ENCODE measurements at regions not wholly inside any gene's neighbourhood (a gene's known extent, or its start where the extent isn't known, plus 50 kb on each side); places are given as distances from the start of the nearest gene placed in this dataset.

DNA sequence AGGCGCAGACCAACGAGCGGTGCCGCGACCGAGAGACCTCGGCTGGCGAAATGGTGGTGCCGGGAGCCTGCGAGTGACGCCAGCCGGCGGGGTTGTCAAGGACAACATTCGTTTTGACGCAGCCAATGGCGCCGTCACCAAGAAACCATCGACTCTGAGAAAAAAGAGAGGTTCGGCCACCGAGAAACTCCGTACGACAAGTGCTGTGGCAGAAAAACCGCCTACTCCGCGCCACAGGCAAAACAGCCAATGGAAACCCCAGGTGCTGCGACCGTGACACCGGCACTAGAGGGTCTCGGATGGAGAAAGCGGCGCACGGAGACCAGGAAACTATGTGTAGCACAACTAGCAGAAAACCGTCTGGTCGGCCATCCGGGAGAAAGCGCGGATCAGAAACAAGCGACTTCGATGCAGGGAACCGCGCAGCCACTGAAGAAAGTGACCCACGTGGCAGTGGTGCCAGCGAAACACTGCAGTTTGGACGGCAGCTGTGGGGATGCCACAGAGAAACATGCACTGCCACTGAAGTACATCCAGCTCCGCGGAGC is 88.8 kb downstream of the ANXA2R start:
- FAIRE-seq (no peak), ATAC-seq (no peak), DNase-seq (ENCODE audit: extremely low read depth in 1 of 4, low spot score in 3 of 4) (no peak)
- Histone ChIP-seq H3K9me3 (replicated peaks; ENCODE audit: control insufficient read depth, insufficient read depth, low read depth, low read length) (peaks cover 16% of the 10 kb centered on the region; the same call in 1 of the 2 replicates), H3K9ac (ENCODE audit: insufficient read depth in 1 of 2, low read depth in 2 of 2, low read length in 2 of 2) (no peak overlapping the region), H3K4me2 (ENCODE audit: insufficient read depth, low read length) (no peak overlapping the region), H2AFZ (ENCODE audit: low read depth, low read length) (no peak overlapping the region), H3K27me3 (ENCODE audit: control insufficient read depth in 2 of 2, insufficient read depth in 2 of 2, low read length in 2 of 2) (no peaks in the 10 kb centered on the region), H4K20me1 (replicated peaks; ENCODE audit: control insufficient read depth, insufficient read depth, low read length) (no peaks in the 10 kb centered on the region), H3K79me2 (ENCODE audit: control insufficient read depth, insufficient read depth, low read length) (no peaks in the 10 kb centered on the region), H3K36me3 (ENCODE audit: control insufficient read depth, insufficient read depth, low read length) (no peaks in the 10 kb centered on the region), H3K4me3 (no peak overlapping the region), H3K4me1 (replicated peaks in 1 of 2; ENCODE audit: control insufficient read depth in 2 of 2, insufficient read depth in 2 of 2, low read length in 2 of 2) (peaks cover 0 to 9% of the 10 kb centered on the region in 2 experiments; a peak in 2 of 5 replicates), H3K27ac (ENCODE audit: extremely low read depth, low read depth, low read length) (0 out of 3 replicates have a peak overlapping the region, but pooled peaks have one; percentile 31), H3K9me1 (ENCODE audit: control insufficient read depth, insufficient read depth, low read length) (no peaks in the 10 kb centered on the region)
- TF ChIP-seq ZC3H8 (IDR thresholded peaks at IDR 0.05), result no peak
- TF ChIP-seq, protein P1, sequence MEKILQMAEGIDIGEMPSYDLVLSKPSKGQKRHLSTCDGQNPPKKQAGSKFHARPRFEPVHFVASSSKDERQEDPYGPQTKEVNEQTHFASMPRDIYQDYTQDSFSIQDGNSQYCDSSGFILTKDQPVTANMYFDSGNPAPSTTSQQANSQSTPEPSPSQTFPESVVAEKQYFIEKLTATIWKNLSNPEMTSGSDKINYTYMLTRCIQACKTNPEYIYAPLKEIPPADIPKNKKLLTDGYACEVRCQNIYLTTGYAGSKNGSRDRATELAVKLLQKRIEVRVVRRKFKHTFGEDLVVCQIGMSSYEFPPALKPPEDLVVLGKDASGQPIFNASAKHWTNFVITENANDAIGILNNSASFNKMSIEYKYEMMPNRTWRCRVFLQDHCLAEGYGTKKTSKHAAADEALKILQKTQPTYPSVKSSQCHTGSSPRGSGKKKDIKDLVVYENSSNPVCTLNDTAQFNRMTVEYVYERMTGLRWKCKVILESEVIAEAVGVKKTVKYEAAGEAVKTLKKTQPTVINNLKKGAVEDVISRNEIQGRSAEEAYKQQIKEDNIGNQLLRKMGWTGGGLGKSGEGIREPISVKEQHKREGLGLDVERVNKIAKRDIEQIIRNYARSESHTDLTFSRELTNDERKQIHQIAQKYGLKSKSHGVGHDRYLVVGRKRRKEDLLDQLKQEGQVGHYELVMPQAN (IDR thresholded peaks at IDR 0.05; ENCODE audit: borderline replicate concordance), result no peak
- TF ChIP-seq, protein P2, sequence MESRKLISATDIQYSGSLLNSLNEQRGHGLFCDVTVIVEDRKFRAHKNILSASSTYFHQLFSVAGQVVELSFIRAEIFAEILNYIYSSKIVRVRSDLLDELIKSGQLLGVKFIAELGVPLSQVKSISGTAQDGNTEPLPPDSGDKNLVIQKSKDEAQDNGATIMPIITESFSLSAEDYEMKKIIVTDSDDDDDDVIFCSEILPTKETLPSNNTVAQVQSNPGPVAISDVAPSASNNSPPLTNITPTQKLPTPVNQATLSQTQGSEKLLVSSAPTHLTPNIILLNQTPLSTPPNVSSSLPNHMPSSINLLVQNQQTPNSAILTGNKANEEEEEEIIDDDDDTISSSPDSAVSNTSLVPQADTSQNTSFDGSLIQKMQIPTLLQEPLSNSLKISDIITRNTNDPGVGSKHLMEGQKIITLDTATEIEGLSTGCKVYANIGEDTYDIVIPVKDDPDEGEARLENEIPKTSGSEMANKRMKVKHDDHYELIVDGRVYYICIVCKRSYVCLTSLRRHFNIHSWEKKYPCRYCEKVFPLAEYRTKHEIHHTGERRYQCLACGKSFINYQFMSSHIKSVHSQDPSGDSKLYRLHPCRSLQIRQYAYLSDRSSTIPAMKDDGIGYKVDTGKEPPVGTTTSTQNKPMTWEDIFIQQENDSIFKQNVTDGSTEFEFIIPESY (CRISPR knock-in tag; IDR thresholded peaks at IDR 0.05), result peak; percentile 43
- TF ChIP-seq ESRRA (IDR thresholded peaks at IDR 0.05; ENCODE audit: borderline replicate concordance, low read depth), result no peak
- peak in 1 of 3 experiments; percentile 55 for TF ChIP-seq YY1 (IDR thresholded peaks at IDR 0.05; ENCODE audit: borderline replicate concordance in 1 of 3, control insufficient read depth in 1 of 3, extremely low read depth in 1 of 3, insufficient read depth in 3 of 3, insufficient read length in 1 of 3, insufficient replicate concordance in 2 of 3, low read depth in 1 of 3, low read length in 2 of 3)
- TF ChIP-seq ZKSCAN1 (IDR thresholded peaks at IDR 0.05; ENCODE audit: low read depth, low read length), result peak; percentile 69; the same call in 1 of the 2 replicates
- in situ Hi-C loops (cut with MboI), result no loop called here
- intact Hi-C loops (cut with micrococcal nuclease), result no loop called here
- no TSS peak for BruUV-seq (replicated peaks)
- ChIA-PET CTCF (ENCODE audit: low intra/inter-chr PET ratio) (no interaction called here), POLR2A (no interaction called here)
- 87% methylated on average over 42 of the region's 46 CpGs for WGBS (ENCODE audit: insufficient coverage, low coverage, missing lambda C conversion rate)

Measured in K562 (cell line).